HCT116 (cell line): ENCODE measurements at regions not wholly inside any gene's neighbourhood (a gene's known extent, or its start where the extent isn't known, plus 50 kb on each side); places are given as distances from the start of the nearest gene placed in this dataset.

Experiments used
- ATAC-seq: fragments of 200-7000 bp; cut with Tn5 transposase; 2 replicates; pipeline ENCODE4 v1.9.1; 2020; ENCODE audit warnings: mild to moderate bottlenecking, moderate library complexity
- BruUV-seq: library from RNA; stranded (reverse); fragments of 400-500 nt; replicated peaks from 2 replicates; lab custom pipeline; 2021; lab: Mats Ljungman, UMichigan
- CTCF ChIA-PET: fragments of 300-600 bp; sonication (Branson Sonifier 250); formaldehyde crosslinking; loops from one replicate; lab custom pipeline; 2021; ENCODE audit warnings: antibody characterized with exemption; lab: Charles Lee
- POLR2A ChIA-PET: fragments of 300-600, 350-600 bp; sonication (Branson Sonifier 250); formaldehyde crosslinking; loops from one replicate; lab custom pipeline; 2021; ENCODE audit warnings: antibody characterized with exemption; lab: Charles Lee
- RAD21 ChIA-PET, 2 experiments: fragments of 300-600 bp; sonication (Branson Sonifier 250); formaldehyde crosslinking; loops; one replicate each; lab custom pipeline; 2023; ENCODE audit warnings: low total read pairs in 2 of 2; ENCODE audit not compliant: uncharacterized antibody in 2 of 2, unreplicated experiment in 2 of 2, low non-redundant PET in 1 of 2; lab: Charles Lee
- DNase-seq: peaks from one replicate; pipeline ENCODE4 v3.0.0-alpha.2; 2010; ENCODE audit warnings: low read depth, low spot score
- H2AFZ ChIP-seq: fragments of 200-600 bp; shearing (Covaris generic), sonication (generic); 2 replicates; pipeline ENCODE4 v1.6.1; 2017; ENCODE audit warnings: low read depth, mixed run types, mixed read lengths, antibody characterized with exemption, low read length; ENCODE audit not compliant: poor library complexity, severe bottlenecking
- H3K27ac ChIP-seq: 2 replicates; pipeline ENCODE4 v1.5.1; 2012; ENCODE audit warnings: low read depth, low read length
- H3K27me3 ChIP-seq: fragments of 200-600 bp; sonication (generic); 2 replicates; pipeline ENCODE4 v1.6.1; 2016; ENCODE audit warnings: mixed run types, low read length, mixed read lengths; ENCODE audit not compliant: insufficient read depth
- H3K36me3 ChIP-seq, 2 experiments: fragments of 200-500 bp in 1 of 2; fragments of 200-600 bp in 1 of 2; sonication (Bioruptor generic) in 1 of 2; sonication (generic) in 1 of 2; 2 replicates each; pipeline versions ENCODE4 v1.5.1 to v1.6.1; 2014 to 2016; ENCODE audit warnings: low read length in 2 of 2, inconsistent platforms in 1 of 2, mixed read lengths in 1 of 2, mixed run types in 1 of 2; ENCODE audit not compliant: insufficient read depth in 2 of 2, control insufficient read depth in 1 of 2
- H3K4me1 ChIP-seq, 2 experiments: fragments of 200-600 bp in 1 of 2; sonication (generic) in 1 of 2; 2 replicates each; pipeline versions ENCODE4 v1.5.1 to v1.6.1; 2012 to 2017; ENCODE audit warnings: low read length in 2 of 2, inconsistent platforms in 1 of 2, mild to moderate bottlenecking in 1 of 2, mixed read lengths in 1 of 2, mixed run types in 1 of 2, moderate library complexity in 1 of 2; ENCODE audit not compliant: insufficient read depth in 2 of 2, control insufficient read depth in 1 of 2
- H3K4me2 ChIP-seq: fragments of 200-600 bp; sonication (generic); 2 replicates; pipeline ENCODE4 v1.6.1; 2017; ENCODE audit warnings: mixed run types, low read length, mixed read lengths
- H3K4me3 ChIP-seq, 2 experiments: fragments of 200-600 bp in 1 of 2; sonication (generic) in 1 of 2; replicated peaks in 1 of 2; 2 replicates each; pipeline ENCODE4 v1.5.1; 2011 to 2016; ENCODE audit warnings: low read length in 2 of 2, control low read depth in 1 of 2, low read depth in 1 of 2, mild to moderate bottlenecking in 1 of 2, mixed read lengths in 1 of 2, mixed run types in 1 of 2
- H3K79me2 ChIP-seq: fragments of 200-600 bp; sonication (generic); 2 replicates; pipeline ENCODE4 v1.6.1; 2017; ENCODE audit warnings: mild to moderate bottlenecking, mixed run types, low read length, moderate library complexity, mixed read lengths; ENCODE audit not compliant: insufficient read depth
- H3K9ac ChIP-seq: fragments of 200-600 bp; sonication (generic); 2 replicates; pipeline ENCODE4 v1.6.1; 2016; ENCODE audit warnings: low read length, mixed read lengths
- H3K9me2 ChIP-seq: fragments of 200-600 bp; sonication (generic), shearing (Covaris generic); 2 replicates; pipeline ENCODE4 v1.6.1; 2017; ENCODE audit warnings: mixed run types, mild to moderate bottlenecking, moderate library complexity; ENCODE audit not compliant: insufficient read depth
- H3K9me3 ChIP-seq, 2 experiments: fragments of 200-500 bp in 1 of 2; fragments of 200-600 bp in 1 of 2; sonication (Bioruptor generic) in 1 of 2; sonication (generic) in 1 of 2; 2 replicates each; pipeline ENCODE4 v1.6.1; 2014 to 2017; ENCODE audit warnings: low read length in 2 of 2, mixed read lengths in 2 of 2, inconsistent platforms in 1 of 2, low read depth in 1 of 2, mild to moderate bottlenecking in 1 of 2, mixed run types in 1 of 2, moderate library complexity in 1 of 2; ENCODE audit not compliant: control insufficient read depth in 1 of 2, insufficient read depth in 1 of 2
- H4K20me1 ChIP-seq: fragments of 200-600 bp; sonication (generic), shearing (Covaris generic); 2 replicates; pipeline ENCODE4 v1.6.1; 2017; ENCODE audit warnings: mixed run types, mild to moderate bottlenecking, moderate library complexity; ENCODE audit not compliant: insufficient read depth
- CEBPB ChIP-seq: IDR thresholded peaks from 2 replicates; pipeline ENCODE4 v1.6.1; 2012; ENCODE audit warnings: low read depth
- CTCF ChIP-seq, 3 experiments: fragments of 200-600 bp in 1 of 3; sonication (generic) in 1 of 3; IDR thresholded peaks in 2 of 3; conservative IDR thresholded peaks in 1 of 3; 2 replicates each; pipeline ENCODE4 v1.5.1; 2012 to 2017; ENCODE audit warnings: low read depth in 2 of 3, low read length in 2 of 3, antibody characterized with exemption in 1 of 3, borderline replicate concordance in 1 of 3, control low read depth in 1 of 3, mild to moderate bottlenecking in 1 of 3, mixed read lengths in 1 of 3, mixed run types in 1 of 3, moderate library complexity in 1 of 3; ENCODE audit not compliant: insufficient read depth in 1 of 3
- ELF1 ChIP-seq: IDR thresholded peaks from 2 replicates; pipeline ENCODE4 v1.6.1; 2012; ENCODE audit warnings: low read depth, borderline replicate concordance
- EZH2 ChIP-seq: fragments of 200-600 bp; sonication (generic); IDR thresholded peaks from 2 replicates; pipeline ENCODE4 v1.6.1; 2017; ENCODE audit warnings: antibody characterized with exemption, mixed run types
- EZH2phosphoT487 ChIP-seq: fragments of 200-600 bp; IDR thresholded peaks from 2 replicates; pipeline ENCODE4 v1.6.1; 2018; ENCODE audit warnings: antibody characterized with exemption, borderline replicate concordance
- FOSL1 ChIP-seq: IDR thresholded peaks from 2 replicates; pipeline ENCODE4 v1.6.1; 2012; ENCODE audit warnings: low read depth
- JUND ChIP-seq: IDR thresholded peaks from 2 replicates; pipeline ENCODE4 v1.6.1; 2012
- POLR2AphosphoS5 ChIP-seq: IDR thresholded peaks from 2 replicates; pipeline ENCODE4 v1.6.1; 2011; ENCODE audit warnings: mild to moderate bottlenecking, low read depth, low read length, moderate library complexity
- RAD21 ChIP-seq: IDR thresholded peaks from 2 replicates; pipeline ENCODE4 v1.6.1; 2012; ENCODE audit warnings: low read depth, mild to moderate bottlenecking
- SIN3A ChIP-seq: IDR thresholded peaks from 2 replicates; pipeline ENCODE4 v1.6.1; 2012; ENCODE audit warnings: low read depth
- SRF ChIP-seq: IDR thresholded peaks from 2 replicates; pipeline ENCODE4 v1.6.1; 2012; ENCODE audit warnings: low read depth
- ZFX ChIP-seq: fragments of 450-650 bp; IDR thresholded peaks from 2 replicates; pipeline ENCODE4 v1.6.1; 2017
- ZNF274 ChIP-seq: fragments of 200-500 bp; sonication (Bioruptor generic); IDR thresholded peaks from 2 replicates; pipeline ENCODE4 v1.6.1; 2014; ENCODE audit warnings: mild to moderate bottlenecking, low read depth, low read length, inconsistent platforms
- intact Hi-C: fragments of 100-400 bp; cut with micrococcal nuclease; formaldehyde crosslinking; loops from 2 replicates; pipeline ENCODE4 v1.10.0; 2022
- TF ChIP-seq, protein P1 (sequence below): IDR thresholded peaks from 2 replicates; pipeline ENCODE4 v1.6.1; 2012; ENCODE audit warnings: low read depth
- TF ChIP-seq, protein P2 (sequence below): IDR thresholded peaks from 2 replicates; pipeline ENCODE4 v1.6.1; 2012

DNA sequence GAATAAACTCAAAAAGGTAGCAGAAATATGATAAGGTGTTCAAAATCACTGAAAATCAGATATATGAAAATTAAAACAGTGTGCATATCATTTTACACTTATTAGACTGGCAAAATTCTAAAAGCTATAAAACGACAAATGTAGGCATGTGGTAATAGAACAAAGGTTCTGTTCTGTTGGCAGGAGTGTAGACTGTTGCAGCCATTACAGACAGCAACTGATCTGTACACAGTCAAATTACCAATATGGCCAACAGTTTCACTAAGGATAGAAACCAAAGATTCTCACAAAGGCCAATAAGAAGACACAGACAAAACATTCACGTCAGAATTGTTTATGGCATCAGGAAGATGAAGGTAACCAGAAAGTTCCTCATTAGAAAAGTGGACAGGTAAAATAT, 112.8 kb upstream of the PLS3 start (continued):
- TF ChIP-seq, protein P1, sequence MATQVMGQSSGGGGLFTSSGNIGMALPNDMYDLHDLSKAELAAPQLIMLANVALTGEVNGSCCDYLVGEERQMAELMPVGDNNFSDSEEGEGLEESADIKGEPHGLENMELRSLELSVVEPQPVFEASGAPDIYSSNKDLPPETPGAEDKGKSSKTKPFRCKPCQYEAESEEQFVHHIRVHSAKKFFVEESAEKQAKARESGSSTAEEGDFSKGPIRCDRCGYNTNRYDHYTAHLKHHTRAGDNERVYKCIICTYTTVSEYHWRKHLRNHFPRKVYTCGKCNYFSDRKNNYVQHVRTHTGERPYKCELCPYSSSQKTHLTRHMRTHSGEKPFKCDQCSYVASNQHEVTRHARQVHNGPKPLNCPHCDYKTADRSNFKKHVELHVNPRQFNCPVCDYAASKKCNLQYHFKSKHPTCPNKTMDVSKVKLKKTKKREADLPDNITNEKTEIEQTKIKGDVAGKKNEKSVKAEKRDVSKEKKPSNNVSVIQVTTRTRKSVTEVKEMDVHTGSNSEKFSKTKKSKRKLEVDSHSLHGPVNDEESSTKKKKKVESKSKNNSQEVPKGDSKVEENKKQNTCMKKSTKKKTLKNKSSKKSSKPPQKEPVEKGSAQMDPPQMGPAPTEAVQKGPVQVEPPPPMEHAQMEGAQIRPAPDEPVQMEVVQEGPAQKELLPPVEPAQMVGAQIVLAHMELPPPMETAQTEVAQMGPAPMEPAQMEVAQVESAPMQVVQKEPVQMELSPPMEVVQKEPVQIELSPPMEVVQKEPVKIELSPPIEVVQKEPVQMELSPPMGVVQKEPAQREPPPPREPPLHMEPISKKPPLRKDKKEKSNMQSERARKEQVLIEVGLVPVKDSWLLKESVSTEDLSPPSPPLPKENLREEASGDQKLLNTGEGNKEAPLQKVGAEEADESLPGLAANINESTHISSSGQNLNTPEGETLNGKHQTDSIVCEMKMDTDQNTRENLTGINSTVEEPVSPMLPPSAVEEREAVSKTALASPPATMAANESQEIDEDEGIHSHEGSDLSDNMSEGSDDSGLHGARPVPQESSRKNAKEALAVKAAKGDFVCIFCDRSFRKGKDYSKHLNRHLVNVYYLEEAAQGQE = no peak
- no peak for TF ChIP-seq ZFX
- no peak for TF ChIP-seq SRF
- no peak for TF ChIP-seq EZH2phosphoT487
- TF ChIP-seq CEBPB = no peak

- ChIA-PET CTCF (no interaction called here), POLR2A (no interaction called here), RAD21 (no interaction called here)
- H3K4me3 ChIP-seq = no peak overlapping the region
- H3K9me3 ChIP-seq = no peaks in the 10 kb centered on the region
- H3K4me1 ChIP-seq = no peaks in the 10 kb centered on the region
- no peaks in the 10 kb centered on the region for H3K9me2 ChIP-seq
- no peak overlapping the region for H3K27ac ChIP-seq
- H3K79me2 ChIP-seq = no peaks in the 10 kb centered on the region
- TF ChIP-seq CEBPB (no peak), SIN3A (no peak), EZH2 (no peak), ELF1 (no peak), JUND (no peak), SRF (no peak), POLR2AphosphoS5 (no peak), CTCF (IDR thresholded peaks at IDR 0.05 in 2 of 3, conservative IDR thresholded peaks at IDR 0.05 in 1 of 3; ENCODE audit: borderline replicate concordance in 1 of 3, insufficient read depth in 1 of 3, low read depth in 2 of 3, low read length in 2 of 3) (no peak), FOSL1 (no peak), ZNF274 (no peak), RAD21 (no peak)
- TF ChIP-seq, protein P2, sequence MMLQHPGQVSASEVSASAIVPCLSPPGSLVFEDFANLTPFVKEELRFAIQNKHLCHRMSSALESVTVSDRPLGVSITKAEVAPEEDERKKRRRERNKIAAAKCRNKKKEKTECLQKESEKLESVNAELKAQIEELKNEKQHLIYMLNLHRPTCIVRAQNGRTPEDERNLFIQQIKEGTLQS = no peak
- H3K27me3 ChIP-seq = no peaks in the 10 kb centered on the region
- ATAC-seq (no peak), DNase-seq (no peak)
- intact Hi-C loops = no loop called here
- H3K9ac ChIP-seq = no peak overlapping the region
- no peaks in the 10 kb centered on the region for H3K36me3 ChIP-seq
- H3K4me2 ChIP-seq = no peak overlapping the region
- BruUV-seq = no TSS peak
- no peaks in the 10 kb centered on the region for H4K20me1 ChIP-seq
- no peak overlapping the region for H2AFZ ChIP-seq
Measured at GRCh38 chrX:115449742-115450141, 111.2 kb upstream of the PLS3 start.
